CD4-positive, alpha-beta T cell treated with Interleukin-10 for 1 hour (primary cell): ENCODE measurements at regions not wholly inside any gene's neighbourhood (a gene's known extent, or its start where the extent isn't known, plus 50 kb on each side); places are given as distances from the start of the nearest gene placed in this dataset.
"Not testable (repeated sequence)": the region's sequence is repeated elsewhere in the genome, so short reads cannot be mapped to it uniquely, and the experiment has no call there.

Source experiments
- DNase-seq: peaks from one replicate; pipeline ENCODE4 v3.0.0-alpha.2; 2020

GRCh38 chr4:124455671-124456070 is 256.9 kb downstream of the ANKRD50 start:
- DNase-seq = no peak

GRCh38 chr4:124459196-124459940 is 253.2 kb downstream of the ANKRD50 start:
- no peak for DNase-seq

GRCh38 chr4:124459941-124460310 is 252.6 kb downstream of the ANKRD50 start:
- no peak for DNase-seq

GRCh38 chr4:124461592-124461991 is 250.9 kb downstream of the ANKRD50 start:
- not testable (repeated sequence) for DNase-seq

- DNase-seq = no peak
Observed at GRCh38 chr4:124462954-124463828, 249.3 kb downstream of the ANKRD50 start.

- no peak for DNase-seq
Observed at GRCh38 chr4:124464836-124465235, 247.7 kb downstream of the ANKRD50 start.

- no peak for DNase-seq
Observed at GRCh38 chr4:124468360-124468759, 244.2 kb downstream of the ANKRD50 start.

- DNase-seq = no peak
Observed at GRCh38 chr4:124469981-124470380, 242.6 kb downstream of the ANKRD50 start.

- DNase-seq = no peak
Observed at GRCh38 chr4:124478470-124478869, 234.1 kb downstream of the ANKRD50 start.

- no peak for DNase-seq
Observed at GRCh38 chr4:124480061-124480460, 232.5 kb downstream of the ANKRD50 start.

- no peak for DNase-seq
Observed at GRCh38 chr4:124481123-124481522, 231.4 kb downstream of the ANKRD50 start.

GRCh38 chr4:124483048-124483906 is 229.3 kb downstream of the ANKRD50 start:
- no peak for DNase-seq

GRCh38 chr4:124484008-124484407 is 228.5 kb downstream of the ANKRD50 start:
- DNase-seq = no peak

GRCh38 chr4:124484940-124485339 is 227.6 kb downstream of the ANKRD50 start:
- DNase-seq = no peak

GRCh38 chr4:124486423-124486822 is 226.1 kb downstream of the ANKRD50 start:
- DNase-seq = no peak

- DNase-seq = no peak
Observed at GRCh38 chr4:124487651-124488050, 224.9 kb downstream of the ANKRD50 start.

- no peak for DNase-seq
Observed at GRCh38 chr4:124491361-124492145, 221.0 kb downstream of the ANKRD50 start.

GRCh38 chr4:124499261-124499660 is 213.3 kb downstream of the ANKRD50 start:
- DNase-seq = no peak

GRCh38 chr4:124501576-124501975 is 211.0 kb downstream of the ANKRD50 start:
- no peak for DNase-seq

- DNase-seq = no peak
Observed at GRCh38 chr4:124504431-124504830, 208.1 kb downstream of the ANKRD50 start.

- no peak for DNase-seq
Observed at GRCh38 chr4:124505211-124505610, 207.3 kb downstream of the ANKRD50 start.

GRCh38 chr4:124509151-124509550 is 203.4 kb downstream of the ANKRD50 start:
- no peak for DNase-seq
